Calu3 (cell line): ENCODE measurements at regions not wholly inside any gene's neighbourhood (a gene's known extent, or its start where the extent isn't known, plus 50 kb on each side); places are given as distances from the start of the nearest gene placed in this dataset.

Source experiments
- BruUV-seq: library from RNA; stranded (reverse); fragments of 400-500 nt; replicated peaks from 2 replicates; lab custom pipeline; 2021; lab: Mats Ljungman, UMichigan
- CTCF ChIA-PET: fragments of 300-600 bp; sonication (Branson Sonifier 250); formaldehyde crosslinking; loops from one replicate; lab custom pipeline; 2022; ENCODE audit warnings: antibody characterized with exemption; lab: Charles Lee
- DNase-seq: peaks from one replicate; pipeline ENCODE4 v3.0.0; 2022
- H3K27ac Mint-ChIP-seq: one replicate; pipeline ENCODE4 v1.8.0; 2022; ENCODE audit warnings: mixed read lengths; ENCODE audit not compliant: unreplicated experiment
- H3K27me3 Mint-ChIP-seq: one replicate; pipeline ENCODE4 v1.8.0; 2022; ENCODE audit warnings: mixed read lengths; ENCODE audit not compliant: unreplicated experiment
- H3K36me3 Mint-ChIP-seq: one replicate; pipeline ENCODE4 v1.8.0; 2022; ENCODE audit warnings: mild to moderate bottlenecking, moderate library complexity, mixed read lengths; ENCODE audit not compliant: insufficient read depth, unreplicated experiment
- H3K4me1 Mint-ChIP-seq: one replicate; pipeline ENCODE4 v1.8.0; 2022; ENCODE audit warnings: mild to moderate bottlenecking, low read depth, mixed read lengths; ENCODE audit not compliant: unreplicated experiment
- H3K4me3 Mint-ChIP-seq: one replicate; pipeline ENCODE4 v1.8.0; 2022; ENCODE audit warnings: mild to moderate bottlenecking, low read depth, moderate library complexity, mixed read lengths; ENCODE audit not compliant: unreplicated experiment
- H3K9me3 Mint-ChIP-seq: one replicate; pipeline ENCODE4 v1.8.0; 2022; ENCODE audit warnings: low read depth, mixed read lengths; ENCODE audit not compliant: unreplicated experiment
- CTCF ChIP-seq: fragments of 200-600 bp; IDR thresholded peaks from one replicate; pipeline ENCODE4 v1.8.0; 2022; ENCODE audit warnings: antibody characterized with exemption; ENCODE audit not compliant: unreplicated experiment
- intact Hi-C: fragments of 100-400 bp; cut with micrococcal nuclease; formaldehyde crosslinking; loops from one replicate; pipeline ENCODE4 v1.10.0; 2022; ENCODE audit not compliant: unreplicated experiment

- TF ChIP-seq CTCF: no peak
- Mint-ChIP-seq H3K9me3 (peaks cover 10% of the 10 kb centered on the region), H3K36me3 (no peaks in the 10 kb centered on the region), H3K27me3 (no peaks in the 10 kb centered on the region), H3K27ac (no peak overlapping the region), H3K4me1 (no peaks in the 10 kb centered on the region), H3K4me3 (no peak overlapping the region)
- CTCF ChIA-PET: no interaction called here
- no peak for DNase-seq
- BruUV-seq: no TSS peak
- intact Hi-C loops: no loop called here
These were observed 393.2 kb downstream of the C3orf38 start for GRCh38 chr3:88542916-88543315.

DNA sequence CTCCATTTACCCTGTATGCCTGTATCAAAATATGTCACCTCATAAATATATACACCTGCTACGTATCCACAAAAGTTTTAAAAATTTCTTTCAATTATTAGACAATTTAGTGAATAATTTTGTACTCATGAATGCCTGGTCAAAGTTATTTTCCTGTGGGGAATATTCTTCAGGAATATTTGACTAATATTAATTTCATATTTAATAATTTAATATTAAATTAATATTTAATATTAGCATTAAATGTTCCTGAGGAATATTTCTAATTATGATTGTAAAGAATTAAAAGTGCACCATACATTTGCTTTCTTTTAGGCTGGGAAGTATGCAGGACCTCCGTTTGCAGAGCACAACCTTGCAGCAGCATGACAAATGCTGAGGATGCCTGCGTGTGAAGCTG, 422.7 kb downstream of the C3orf38 start:
- BruUV-seq: no TSS peak

DNA sequence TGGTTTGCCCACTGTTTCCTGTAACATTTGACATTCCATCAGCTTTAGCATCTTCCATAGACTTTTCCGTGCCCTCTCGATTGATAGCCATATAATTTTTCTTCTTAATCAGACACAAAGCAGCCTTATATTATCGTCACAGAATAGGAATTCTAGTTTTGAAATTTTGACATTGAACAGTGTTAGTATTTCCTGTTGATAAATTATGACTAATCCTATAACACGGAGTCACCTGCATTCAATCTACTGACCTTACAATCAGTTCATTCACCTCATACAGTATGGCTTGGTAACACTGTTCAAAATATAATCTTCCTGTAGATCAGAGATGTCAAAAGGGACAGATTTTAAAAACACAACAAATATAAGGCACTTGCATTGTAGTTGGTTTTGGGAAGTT, 423.7 kb downstream of the C3orf38 start:
- intact Hi-C loops: loop anchor here (5.0 kb wide), 1 partner anchor 276 kb away; no protein-coding TSS in a partner anchor

More for the DNA sequence above, 422.7 kb downstream of the C3orf38 start:
- H3K27ac Mint-ChIP-seq: no peak overlapping the region
- peaks cover 4% of the 10 kb centered on the region for H3K9me3 Mint-ChIP-seq
- H3K4me1 Mint-ChIP-seq: peaks cover 10% of the 10 kb centered on the region
- no peaks in the 10 kb centered on the region for H3K36me3 Mint-ChIP-seq
- no peak for DNase-seq
- no peak for TF ChIP-seq CTCF
- intact Hi-C loops: loop anchor here (5.0 kb wide), 1 partner anchor 275 kb away; no protein-coding TSS in a partner anchor
- H3K4me3 Mint-ChIP-seq: no peak overlapping the region
- no peaks in the 10 kb centered on the region for H3K27me3 Mint-ChIP-seq
- CTCF ChIA-PET: no interaction called here

GRCh38 chr3:88574146-88574545, 424.4 kb downstream of the C3orf38 start:
- H3K27ac Mint-ChIP-seq: no peak overlapping the region
- no TSS peak for BruUV-seq
- no peaks in the 10 kb centered on the region for H3K36me3 Mint-ChIP-seq
- H3K9me3 Mint-ChIP-seq: peaks cover 3% of the 10 kb centered on the region
- TF ChIP-seq CTCF: no peak
- no peak for DNase-seq
- no peak overlapping the region for H3K4me3 Mint-ChIP-seq
- intact Hi-C loops: loop anchor here (5.0 kb wide), 1 partner anchor 277 kb away; no protein-coding TSS in a partner anchor
- CTCF ChIA-PET: no interaction called here
- no peaks in the 10 kb centered on the region for H3K27me3 Mint-ChIP-seq
- H3K4me1 Mint-ChIP-seq: peaks cover 10% of the 10 kb centered on the region

More for the DNA sequence above, 423.7 kb downstream of the C3orf38 start:
- CTCF ChIA-PET: interaction anchor here (0.6 kb wide), 1 partner anchor 293 kb away, joined by 4 read pairs; no protein-coding TSS in a partner anchor
- no peak for TF ChIP-seq CTCF
- Mint-ChIP-seq H3K4me1 (peaks cover 10% of the 10 kb centered on the region), H3K4me3 (peak overlapping the region; percentile 2), H3K36me3 (no peaks in the 10 kb centered on the region), H3K27ac (peak overlapping the region; percentile 32), H3K9me3 (peaks cover 4% of the 10 kb centered on the region), H3K27me3 (no peaks in the 10 kb centered on the region)
- BruUV-seq: no TSS peak
- no peak for DNase-seq
